ENCODE measurements at regions not wholly inside any gene's neighbourhood (a gene's known extent, or its start where the extent isn't known, plus 50 kb on each side); places are given as distances from the start of the nearest gene placed in this dataset.

GRCh38 chr4:58760100-58760499, 1649.9 kb upstream of the IGFBP7 start:
- FAIRE-seq (no peak), DNase-seq (no peak)
- H3K4me3 ChIP-seq (ENCODE audit: low read length in 3 of 3): no peak overlapping the region
- TF ChIP-seq CTCF (IDR thresholded peaks at IDR 0.05; ENCODE audit: borderline replicate concordance, extremely low read depth, insufficient read depth): no peak
- no peaks in the 10 kb centered on the region for H3K36me3 ChIP-seq (ENCODE audit: control insufficient read depth in 2 of 3, insufficient read depth in 3 of 3, low read length in 3 of 3)
- H3K27ac ChIP-seq (ENCODE audit: low read depth in 2 of 2, low read length in 2 of 2): no peak overlapping the region
- intact Hi-C loops (cut with DNase I): no loop called here
- no peaks in the 10 kb centered on the region for H3K9me3 ChIP-seq (ENCODE audit: control insufficient read depth in 2 of 3, insufficient read depth in 1 of 3, low read length in 3 of 3)
- H3K4me1 ChIP-seq (ENCODE audit: control insufficient read depth in 2 of 3, insufficient read depth in 2 of 3, low read depth in 1 of 3, low read length in 3 of 3): no peaks in the 10 kb centered on the region
- H3K27me3 ChIP-seq (ENCODE audit: control insufficient read depth, insufficient read depth, low read length): no peaks in the 10 kb centered on the region
- H3K9ac ChIP-seq (ENCODE audit: low read length in 3 of 3): no peak overlapping the region

GRCh38 chr4:58749206-58749605, 1639.0 kb upstream of the IGFBP7 start:
- intact Hi-C loops (cut with DNase I): no loop called here
- FAIRE-seq (no peak), DNase-seq (peak in 1 of 5 donors; percentile 11)
- no peak overlapping the region for H3K27ac ChIP-seq (ENCODE audit: low read depth in 2 of 2, low read length in 2 of 2)
- no peak overlapping the region for H3K9ac ChIP-seq (ENCODE audit: low read length in 3 of 3)
- peaks cover 0 to 2% (median 0%) of the 10 kb centered on the region in 3 donors for H3K4me1 ChIP-seq (ENCODE audit: control insufficient read depth in 2 of 3, insufficient read depth in 2 of 3, low read depth in 1 of 3, low read length in 3 of 3)
- no peaks in the 10 kb centered on the region for H3K36me3 ChIP-seq (ENCODE audit: control insufficient read depth in 2 of 3, insufficient read depth in 3 of 3, low read length in 3 of 3)
- H3K9me3 ChIP-seq (ENCODE audit: control insufficient read depth in 2 of 3, insufficient read depth in 1 of 3, low read length in 3 of 3): no peaks in the 10 kb centered on the region
- TF ChIP-seq CTCF (IDR thresholded peaks at IDR 0.05; ENCODE audit: borderline replicate concordance, extremely low read depth, insufficient read depth): no peak
- no peaks in the 10 kb centered on the region for H3K27me3 ChIP-seq (ENCODE audit: control insufficient read depth, insufficient read depth, low read length)
- no peak overlapping the region for H3K4me3 ChIP-seq (ENCODE audit: low read length in 3 of 3)

- peak; percentile 15 for FAIRE-seq
- no peak overlapping the region for H3K27ac ChIP-seq (ENCODE audit: low read depth in 2 of 2, low read length in 2 of 2)
- H3K9me3 ChIP-seq (ENCODE audit: control insufficient read depth in 2 of 3, insufficient read depth in 1 of 3, low read length in 3 of 3): no peaks in the 10 kb centered on the region
- no peak overlapping the region for H3K4me3 ChIP-seq (ENCODE audit: low read length in 3 of 3)
- intact Hi-C loops (cut with DNase I): no loop called here
- no peaks in the 10 kb centered on the region for H3K36me3 ChIP-seq (ENCODE audit: control insufficient read depth in 2 of 3, insufficient read depth in 3 of 3, low read length in 3 of 3)
- no peaks in the 10 kb centered on the region for H3K27me3 ChIP-seq (ENCODE audit: control insufficient read depth, insufficient read depth, low read length)
- TF ChIP-seq CTCF (IDR thresholded peaks at IDR 0.05; ENCODE audit: borderline replicate concordance, extremely low read depth, insufficient read depth): no peak
- DNase-seq: no peak
- no peaks in the 10 kb centered on the region for H3K4me1 ChIP-seq (ENCODE audit: control insufficient read depth in 2 of 3, insufficient read depth in 2 of 3, low read depth in 1 of 3, low read length in 3 of 3)
- no peak overlapping the region for H3K9ac ChIP-seq (ENCODE audit: low read length in 3 of 3)
Measured at GRCh38 chr4:58740897-58741296, 1630.7 kb upstream of the IGFBP7 start.

- Histone ChIP-seq H3K4me3 (ENCODE audit: low read length in 3 of 3) (no peak overlapping the region), H3K27ac (ENCODE audit: low read depth in 2 of 2, low read length in 2 of 2) (no peak overlapping the region), H3K4me1 (ENCODE audit: control insufficient read depth in 2 of 3, insufficient read depth in 2 of 3, low read depth in 1 of 3, low read length in 3 of 3) (no peaks in the 10 kb centered on the region), H3K36me3 (ENCODE audit: control insufficient read depth in 2 of 3, insufficient read depth in 3 of 3, low read length in 3 of 3) (no peaks in the 10 kb centered on the region), H3K27me3 (ENCODE audit: control insufficient read depth, insufficient read depth, low read length) (no peaks in the 10 kb centered on the region), H3K9ac (ENCODE audit: low read length in 3 of 3) (no peak overlapping the region), H3K9me3 (ENCODE audit: control insufficient read depth in 2 of 3, insufficient read depth in 1 of 3, low read length in 3 of 3) (no peaks in the 10 kb centered on the region)
- no peak for TF ChIP-seq CTCF (IDR thresholded peaks at IDR 0.05; ENCODE audit: borderline replicate concordance, extremely low read depth, insufficient read depth)
- FAIRE-seq (no peak), DNase-seq (no peak)
- intact Hi-C loops (cut with DNase I): no loop called here
Measured at GRCh38 chr4:58739275-58739674, 1629.1 kb upstream of the IGFBP7 start.

Data from kidney (tissue), 13 donors.